Hepatocyte (in vitro differentiated cells): ENCODE measurements at regions not wholly inside any gene's neighbourhood (a gene's known extent, or its start where the extent isn't known, plus 50 kb on each side); places are given as distances from the start of the nearest gene placed in this dataset.

ENCODE experiments used
- DNase-seq: peaks from one replicate; pipeline ENCODE4 v3.0.0-alpha.2; 2016; ENCODE audit warnings: low spot score
- H2AFZ ChIP-seq: fragments of 200-600 bp; sonication (generic); 2 replicates; pipeline ENCODE4 v1.6.0; 2016; ENCODE audit warnings: antibody characterized with exemption, mild to moderate bottlenecking
- H3K27ac ChIP-seq: fragments of 200-600 bp; sonication (generic); 2 replicates; pipeline ENCODE4 v1.5.1; 2016; ENCODE audit warnings: mild to moderate bottlenecking
- H3K27me3 ChIP-seq: fragments of 200-600 bp; sonication (generic); 2 replicates; pipeline ENCODE4 v1.6.1; 2016
- H3K36me3 ChIP-seq: fragments of 200-600 bp; sonication (generic); replicated peaks from 2 replicates; pipeline ENCODE4 v1.5.1; 2016; ENCODE audit warnings: low read depth; ENCODE audit not compliant: insufficient read depth
- H3K4me1 ChIP-seq: fragments of 200-600 bp; sonication (generic); 2 replicates; pipeline ENCODE4 v1.5.1; 2016; ENCODE audit warnings: mild to moderate bottlenecking, moderate library complexity; ENCODE audit not compliant: insufficient read depth
- H3K4me2 ChIP-seq: fragments of 200-600 bp; sonication (generic); 2 replicates; pipeline ENCODE4 v1.6.0; 2016
- H3K4me3 ChIP-seq: fragments of 200-600 bp; sonication (generic); 2 replicates; pipeline ENCODE4 v1.5.1; 2016; ENCODE audit warnings: mild to moderate bottlenecking
- H3K79me2 ChIP-seq: fragments of 200-600 bp; sonication (generic); 2 replicates; pipeline ENCODE4 v1.6.0; 2017; ENCODE audit warnings: mild to moderate bottlenecking
- H3K9me2 ChIP-seq: fragments of 200-600 bp; sonication (generic); replicated peaks from 2 replicates; pipeline ENCODE4 v1.6.0; 2017; ENCODE audit warnings: mild to moderate bottlenecking; ENCODE audit not compliant: insufficient read depth
- H3K9me3 ChIP-seq: fragments of 200-600 bp; sonication (generic); 2 replicates; pipeline ENCODE4 v1.5.1; 2016; ENCODE audit warnings: low read depth, mild to moderate bottlenecking
- H4K20me1 ChIP-seq: fragments of 200-600 bp; sonication (generic); 2 replicates; pipeline ENCODE4 v1.6.0; 2016; ENCODE audit warnings: mild to moderate bottlenecking; ENCODE audit not compliant: insufficient read depth, poor library complexity, severe bottlenecking
- EZH2 ChIP-seq: fragments of 200-600 bp; sonication (generic); IDR thresholded peaks from 2 replicates; pipeline ENCODE4 v1.6.1; 2016; ENCODE audit warnings: antibody characterized with exemption, mild to moderate bottlenecking, borderline replicate concordance
- EZH2phosphoT487 ChIP-seq: fragments of 200-600 bp; sonication (generic); IDR thresholded peaks from one replicate; pipeline ENCODE4 v1.6.1; 2018; ENCODE audit warnings: antibody characterized with exemption, mild to moderate bottlenecking, low read depth, moderate library complexity; ENCODE audit not compliant: unreplicated experiment, severe bottlenecking
- WGBS: methylation state at CpG from one replicate; pipeline ENCODE4 v1.1.6; 2016; ENCODE audit warnings: low lambda C conversion rate; ENCODE audit errors: missing lambda C conversion rate; 5-methylcytosine and 5-hydroxymethylcytosine counted together
- TF ChIP-seq, protein P1 (sequence below): fragments of 200-600 bp; sonication (generic); IDR thresholded peaks from 2 replicates; pipeline ENCODE4 v1.5.1; 2016; ENCODE audit warnings: antibody characterized with exemption, mild to moderate bottlenecking; ENCODE audit not compliant: poor library complexity

DNA sequence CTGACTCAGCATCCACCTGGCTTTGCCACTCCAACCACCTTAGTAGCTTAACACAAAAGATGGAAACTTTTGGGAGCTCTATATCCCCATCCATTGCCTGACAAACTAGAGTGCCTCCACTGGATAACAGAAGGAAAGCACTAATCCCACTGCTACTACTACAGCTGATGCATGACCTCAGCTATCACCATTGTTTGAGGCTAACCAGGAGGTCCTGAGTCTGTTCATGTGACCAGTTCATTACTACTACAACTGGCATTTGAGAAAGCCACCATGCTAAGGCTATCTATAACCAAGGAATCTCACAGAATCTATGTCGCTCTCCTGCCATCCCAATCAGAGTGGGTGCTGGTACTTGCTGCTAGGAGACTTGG is 604.3 kb upstream of the CA10 start:
- Histone ChIP-seq H3K4me3 (no peak overlapping the region), H3K9me3 (no peaks in the 10 kb centered on the region), H3K4me2 (no peak overlapping the region), H3K27me3 (no peaks in the 10 kb centered on the region), H3K36me3 (no peaks in the 10 kb centered on the region), H4K20me1 (no peaks in the 10 kb centered on the region), H3K79me2 (no peaks in the 10 kb centered on the region), H3K4me1 (no peaks in the 10 kb centered on the region), H3K27ac (no peak overlapping the region), H2AFZ (no peak overlapping the region), H3K9me2 (no peaks in the 10 kb centered on the region)
- WGBS, result 88% methylated on average over 1 of the region's 1 CpG
- no peak for DNase-seq
- TF ChIP-seq EZH2 (no peak), EZH2phosphoT487 (no peak)
- TF ChIP-seq, protein P1, sequence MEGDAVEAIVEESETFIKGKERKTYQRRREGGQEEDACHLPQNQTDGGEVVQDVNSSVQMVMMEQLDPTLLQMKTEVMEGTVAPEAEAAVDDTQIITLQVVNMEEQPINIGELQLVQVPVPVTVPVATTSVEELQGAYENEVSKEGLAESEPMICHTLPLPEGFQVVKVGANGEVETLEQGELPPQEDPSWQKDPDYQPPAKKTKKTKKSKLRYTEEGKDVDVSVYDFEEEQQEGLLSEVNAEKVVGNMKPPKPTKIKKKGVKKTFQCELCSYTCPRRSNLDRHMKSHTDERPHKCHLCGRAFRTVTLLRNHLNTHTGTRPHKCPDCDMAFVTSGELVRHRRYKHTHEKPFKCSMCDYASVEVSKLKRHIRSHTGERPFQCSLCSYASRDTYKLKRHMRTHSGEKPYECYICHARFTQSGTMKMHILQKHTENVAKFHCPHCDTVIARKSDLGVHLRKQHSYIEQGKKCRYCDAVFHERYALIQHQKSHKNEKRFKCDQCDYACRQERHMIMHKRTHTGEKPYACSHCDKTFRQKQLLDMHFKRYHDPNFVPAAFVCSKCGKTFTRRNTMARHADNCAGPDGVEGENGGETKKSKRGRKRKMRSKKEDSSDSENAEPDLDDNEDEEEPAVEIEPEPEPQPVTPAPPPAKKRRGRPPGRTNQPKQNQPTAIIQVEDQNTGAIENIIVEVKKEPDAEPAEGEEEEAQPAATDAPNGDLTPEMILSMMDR, result no peak

DNA sequence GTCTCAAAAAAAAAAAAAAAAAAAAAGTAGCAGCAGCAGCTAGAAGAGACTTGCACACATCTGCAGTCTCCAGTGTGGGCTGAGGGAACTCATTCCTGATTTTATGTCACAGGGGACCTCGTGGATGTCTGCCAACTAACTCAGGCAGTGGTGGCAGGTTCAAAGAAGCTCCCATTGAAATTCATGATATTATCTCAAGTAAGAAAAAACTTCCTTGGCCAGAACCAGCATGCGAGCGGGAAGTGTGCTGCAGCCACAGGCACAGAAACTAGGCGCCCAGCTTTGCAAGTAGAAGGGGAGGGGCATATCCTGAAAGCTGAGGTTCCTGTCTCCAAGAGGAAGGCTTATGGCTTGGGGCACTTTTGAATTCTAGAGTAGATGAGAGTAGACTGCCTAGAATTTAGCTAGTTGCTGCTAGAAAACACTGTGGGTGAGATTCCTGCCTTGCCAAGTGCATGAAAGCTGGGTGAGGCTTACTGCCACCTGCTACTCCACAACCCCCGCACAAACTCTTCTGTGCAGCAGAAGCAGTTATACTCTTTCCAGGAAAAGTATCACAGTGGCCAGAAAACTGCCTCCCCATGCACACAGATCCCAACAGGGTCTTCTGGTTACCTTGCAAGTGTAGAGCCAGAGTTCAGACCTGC is 603.8 kb upstream of the CA10 start:
- WGBS, result 68% methylated on average over 5 of the region's 5 CpGs
- Histone ChIP-seq H3K9me2 (no peaks in the 10 kb centered on the region), H3K4me1 (no peaks in the 10 kb centered on the region), H3K27me3 (no peaks in the 10 kb centered on the region), H3K4me2 (no peak overlapping the region), H3K4me3 (no peak overlapping the region), H3K27ac (no peak overlapping the region), H4K20me1 (no peaks in the 10 kb centered on the region), H3K79me2 (no peaks in the 10 kb centered on the region), H3K9me3 (no peaks in the 10 kb centered on the region), H3K36me3 (no peaks in the 10 kb centered on the region), H2AFZ (no peak overlapping the region)
- TF ChIP-seq, protein P1, result no peak
- TF ChIP-seq EZH2 (no peak), EZH2phosphoT487 (no peak)
- DNase-seq, result no peak

DNA sequence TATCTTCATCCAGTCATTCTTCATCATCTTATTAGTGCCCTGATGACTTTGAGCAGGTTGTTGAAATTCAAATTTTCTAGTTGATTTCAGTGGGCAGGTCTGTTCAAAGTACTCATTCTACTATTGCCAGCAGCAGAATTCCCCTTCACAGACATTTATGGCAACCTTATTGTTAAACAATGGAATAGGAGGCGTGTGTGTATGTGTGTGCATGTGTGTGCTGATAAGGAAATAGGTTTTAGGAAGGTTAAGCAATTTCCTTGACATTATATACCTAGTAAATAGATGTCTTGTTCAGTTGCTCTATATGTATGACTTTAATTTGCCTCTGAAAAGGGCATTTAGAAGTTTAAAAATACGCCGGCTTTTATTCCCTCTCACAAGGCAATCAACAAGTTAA is 601.4 kb upstream of the CA10 start:
- DNase-seq, result no peak

More for the DNA sequence above, 601.4 kb upstream of the CA10 start:
- Histone ChIP-seq H3K36me3 (no peaks in the 10 kb centered on the region), H3K4me2 (no peak overlapping the region), H3K27me3 (no peaks in the 10 kb centered on the region), H4K20me1 (no peaks in the 10 kb centered on the region), H3K79me2 (no peaks in the 10 kb centered on the region), H3K9me3 (no peaks in the 10 kb centered on the region), H3K9me2 (no peaks in the 10 kb centered on the region), H3K4me1 (no peaks in the 10 kb centered on the region), H3K27ac (no peak overlapping the region), H3K4me3 (no peak overlapping the region), H2AFZ (no peak overlapping the region)
- TF ChIP-seq EZH2phosphoT487, result no peak
- no peak for TF ChIP-seq EZH2
- TF ChIP-seq, protein P1, result no peak
- 96% methylated on average over 3 of the region's 3 CpGs for WGBS
